K562 (cell line): ENCODE measurements at regions not wholly inside any gene's neighbourhood (a gene's known extent, or its start where the extent isn't known, plus 50 kb on each side); places are given as distances from the start of the nearest gene placed in this dataset.

Source experiments
- ATAC-seq: fragments of 200-7000 bp; cut with Tn5 transposase; 3 replicates; pipeline ENCODE4 v1.9.1; 2020; ENCODE audit warnings: moderate library complexity
- BruUV-seq: library from RNA; stranded (reverse); fragments of 400-500 nt; replicated peaks from 2 replicates; lab custom pipeline; 2021; lab: Mats Ljungman, UMichigan
- CTCF ChIA-PET: fragments of 300-600 bp; formaldehyde crosslinking; extraction: SDS; loops from one replicate; lab custom pipeline; 2021; ENCODE audit warnings: low intra/inter-chr PET ratio; lab: Yijun Ruan, JAX
- POLR2A ChIA-PET: fragments of 300-600, 350-650 bp; sonication (Branson Sonifier 250); formaldehyde crosslinking; extraction: SDS; loops from one replicate; lab custom pipeline; 2021; ENCODE audit warnings: antibody characterized with exemption, inconsistent platforms; lab: Yijun Ruan, JAX
- DNase-seq, 4 experiments: peaks; one replicate each; pipeline versions ENCODE4 v3.0.0 to v3.0.0-alpha.2; 2011 to 2018; ENCODE audit warnings: low spot score in 3 of 4, mixed read lengths in 3 of 4; ENCODE audit errors: extremely low read depth in 1 of 4
- FAIRE-seq: peaks from 2 replicates; lab custom pipeline; 2011; peaks lifted over from hg19 to GRCh38; lab: Jason Lieb, UNC
- H2AFZ ChIP-seq: 2 replicates; pipeline ENCODE4 v1.6.0; 2011; ENCODE audit warnings: low read depth, low read length, control low read depth, inconsistent platforms
- H3K27ac ChIP-seq: fragments of 200-600 bp; 3 replicates; pipeline ENCODE4 v1.8.0; 2011; ENCODE audit warnings: low read depth, mild to moderate bottlenecking, control low read depth, inconsistent platforms, low read length, moderate library complexity, mixed read lengths; ENCODE audit errors: extremely low read depth
- H3K27me3 ChIP-seq, 2 experiments: fragments of 300-600 bp in 1 of 2; 2 replicates in 1 of 2; 3 replicates in 1 of 2; pipeline versions ENCODE4 v1.6.0 to v1.8.0; 2011; ENCODE audit warnings: inconsistent platforms in 2 of 2, low read length in 2 of 2, mild to moderate bottlenecking in 1 of 2, mixed read lengths in 1 of 2, moderate library complexity in 1 of 2; ENCODE audit not compliant: control insufficient read depth in 2 of 2, insufficient read depth in 2 of 2
- H3K36me3 ChIP-seq: fragments of 300-600 bp; 3 replicates; pipeline ENCODE4 v1.8.0; 2011; ENCODE audit warnings: mild to moderate bottlenecking, low read length, inconsistent platforms; ENCODE audit not compliant: control insufficient read depth, insufficient read depth
- H3K4me1 ChIP-seq, 2 experiments: fragments of 200-600 bp in 1 of 2; replicated peaks in 1 of 2; 2 replicates in 1 of 2; 3 replicates in 1 of 2; pipeline versions ENCODE4 v1.5.1 to v1.8.0; 2011; ENCODE audit warnings: inconsistent platforms in 2 of 2, low read length in 2 of 2, mild to moderate bottlenecking in 1 of 2, mixed read lengths in 1 of 2, moderate library complexity in 1 of 2; ENCODE audit not compliant: control insufficient read depth in 2 of 2, insufficient read depth in 2 of 2
- H3K4me2 ChIP-seq: 2 replicates; pipeline ENCODE4 v1.6.1; 2011; ENCODE audit warnings: low read length, control low read depth, inconsistent platforms, mixed read lengths; ENCODE audit not compliant: insufficient read depth
- H3K4me3 ChIP-seq: fragments of 200-600 bp; sonication (generic), shearing (Covaris generic); 2 replicates; pipeline ENCODE4 v1.5.1; 2016; ENCODE audit warnings: control low read depth, inconsistent platforms
- H3K79me2 ChIP-seq: fragments of 200-600 bp; 3 replicates; pipeline ENCODE4 v1.8.0; 2011; ENCODE audit warnings: low read length, inconsistent platforms; ENCODE audit not compliant: control insufficient read depth, insufficient read depth
- H3K9ac ChIP-seq, 2 experiments: 2 replicates each; pipeline versions ENCODE4 v1.6.0 to v1.6.1; 2011; ENCODE audit warnings: low read depth in 2 of 2, low read length in 2 of 2, control low read depth in 1 of 2, inconsistent platforms in 1 of 2, mild to moderate bottlenecking in 1 of 2, mixed read lengths in 1 of 2; ENCODE audit not compliant: insufficient read depth in 1 of 2
- H3K9me1 ChIP-seq: one replicate; pipeline ENCODE4 v1.6.0; 2011; ENCODE audit warnings: inconsistent platforms, mild to moderate bottlenecking, low read length, moderate library complexity; ENCODE audit not compliant: control insufficient read depth, insufficient read depth
- H3K9me3 ChIP-seq: replicated peaks from 2 replicates; pipeline ENCODE4 v1.5.1; 2011; ENCODE audit warnings: low read depth, low read length, inconsistent platforms; ENCODE audit not compliant: control insufficient read depth, insufficient read depth
- H4K20me1 ChIP-seq: replicated peaks from 2 replicates; pipeline ENCODE4 v1.6.1; 2011; ENCODE audit warnings: low read length, inconsistent platforms, mixed read lengths; ENCODE audit not compliant: control insufficient read depth, insufficient read depth
- HDAC2 ChIP-seq: fragments of 450-650 bp; IDR thresholded peaks from 2 replicates; pipeline ENCODE4 v1.6.1; 2016; ENCODE audit warnings: mild to moderate bottlenecking
- PBX2 ChIP-seq, 2 experiments: IDR thresholded peaks in 1 of 2; conservative IDR thresholded peaks in 1 of 2; 2 replicates each; pipeline ENCODE4 v1.6.1; 2016; ENCODE audit warnings: low read depth in 2 of 2, mild to moderate bottlenecking in 1 of 2, missing compliant biosample characterization in 1 of 2, missing genetic modification characterization in 1 of 2, moderate library complexity in 1 of 2
- SLC30A9 ChIP-seq: fragments of 250-450 bp; sonication (Bioruptor Pico); IDR thresholded peaks from 2 replicates; pipeline ENCODE4 v1.8.0; 2022; ENCODE audit warnings: mild to moderate bottlenecking, moderate library complexity
- ZC3H8 ChIP-seq: fragments of 450-650 bp; IDR thresholded peaks from 2 replicates; pipeline ENCODE4 v1.6.1; 2017
- ZNF24 ChIP-seq: fragments of 450-650 bp; IDR thresholded peaks from 2 replicates; pipeline ENCODE4 v1.6.1; 2016
- ZNF3 ChIP-seq: fragments of 250-450 bp; sonication (Bioruptor Pico); IDR thresholded peaks from 2 replicates; pipeline ENCODE4 v1.5.0; 2021; ENCODE audit warnings: mild to moderate bottlenecking, moderate library complexity
- WGBS: fragments of 100-300 bp; shearing (Covaris generic); methylation state at CpG from one replicate; pipeline ENCODE4 v1.1.6; 2016; ENCODE audit warnings: low coverage, mixed read lengths; ENCODE audit not compliant: insufficient coverage; ENCODE audit errors: missing lambda C conversion rate; 5-methylcytosine and 5-hydroxymethylcytosine counted together
- in situ Hi-C: fragments of 300-500 bp; cut with MboI; formaldehyde crosslinking; loops from 4 replicates; pipeline ENCODE4 v1.15.0; 2018; ENCODE audit warnings: inconsistent platforms, mixed read lengths
- intact Hi-C: fragments of 100-400 bp; cut with micrococcal nuclease; formaldehyde crosslinking; loops from 2 replicates; pipeline ENCODE4 v1.14.2; 2022
- TF ChIP-seq, protein P1 (sequence below): fragments of 250-450 bp; sonication (Bioruptor Pico); IDR thresholded peaks from 2 replicates; pipeline ENCODE4 v1.4.0; 2020

DNA sequence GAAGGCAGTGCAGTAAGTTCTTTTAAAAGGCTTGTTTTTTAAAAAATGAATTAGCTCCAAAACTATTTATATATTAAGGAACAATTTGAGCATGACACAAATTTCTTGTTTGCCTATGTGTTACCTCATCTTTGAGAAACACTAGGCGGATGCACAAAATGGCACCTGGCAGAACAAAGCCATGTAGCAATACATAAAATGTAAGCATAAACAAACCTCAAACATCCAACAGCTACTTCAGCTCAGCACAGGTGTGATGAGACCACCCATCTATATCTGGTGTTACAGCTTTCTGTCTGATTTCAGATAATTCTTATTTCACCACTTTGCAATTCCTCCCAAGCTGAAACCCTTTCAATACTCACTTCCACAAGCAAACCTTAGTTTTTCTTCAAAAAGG lies 221.2 kb upstream of the CNTN6 start:
- H3K9me1 ChIP-seq, result no peaks in the 10 kb centered on the region
- no peaks in the 10 kb centered on the region for H4K20me1 ChIP-seq
- no peak overlapping the region for H3K27ac ChIP-seq
- FAIRE-seq (no peak), DNase-seq (no peak), ATAC-seq (no peak)
- intact Hi-C loops (no loop called here), in situ Hi-C loops (no loop called here)
- H3K4me1 ChIP-seq, result no peaks in the 10 kb centered on the region
- no peak overlapping the region for H3K4me2 ChIP-seq
- no peaks in the 10 kb centered on the region for H3K27me3 ChIP-seq
- H3K9ac ChIP-seq, result no peak overlapping the region
- H3K9me3 ChIP-seq, result no peaks in the 10 kb centered on the region
- H3K4me3 ChIP-seq, result no peak overlapping the region
- WGBS, result 0% methylated on average over 1 of the region's 1 CpG
- no peaks in the 10 kb centered on the region for H3K79me2 ChIP-seq
- H2AFZ ChIP-seq, result no peak overlapping the region
- no TSS peak for BruUV-seq
- ChIA-PET CTCF (no interaction called here), POLR2A (no interaction called here)
- no peaks in the 10 kb centered on the region for H3K36me3 ChIP-seq
- no peak for TF ChIP-seq HDAC2

DNA sequence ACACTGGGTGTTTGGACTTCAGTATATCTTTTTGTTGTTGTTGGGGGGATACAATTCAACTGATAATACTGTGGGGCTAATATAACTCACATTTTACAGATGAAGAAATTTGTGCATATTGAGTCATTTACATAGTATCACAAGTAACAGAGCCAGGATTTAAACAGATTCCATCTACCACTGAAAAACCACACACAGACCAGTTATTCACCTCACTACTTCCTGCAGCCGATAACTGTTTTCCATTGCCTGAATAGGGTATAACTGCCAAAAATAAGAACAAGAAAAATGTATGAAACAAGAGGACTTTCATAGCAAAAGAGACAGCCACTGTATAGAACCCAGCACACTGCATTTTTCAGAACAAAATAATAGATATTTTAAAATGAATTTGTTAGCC lies 215.8 kb upstream of the CNTN6 start:
- no peaks in the 10 kb centered on the region for H3K9me3 ChIP-seq
- ChIA-PET CTCF (no interaction called here), POLR2A (no interaction called here)
- no peaks in the 10 kb centered on the region for H3K4me1 ChIP-seq
- no peaks in the 10 kb centered on the region for H3K79me2 ChIP-seq
- H2AFZ ChIP-seq, result no peak overlapping the region
- ATAC-seq (no peak), FAIRE-seq (no peak), DNase-seq (no peak)
- H3K4me3 ChIP-seq, result no peak overlapping the region
- TF ChIP-seq ZC3H8, result no peak
- no peak for TF ChIP-seq ZNF3 (CRISPR knock-in tag)
- no peak for TF ChIP-seq SLC30A9 (CRISPR knock-in tag)
- no peak for TF ChIP-seq ZNF24
- no peak for TF ChIP-seq PBX2 (CRISPR knock-in tag; IDR thresholded peaks at IDR 0.05; ENCODE audit: low read depth)
- TF ChIP-seq PBX2 (tag; conservative IDR thresholded peaks at IDR 0.05; ENCODE audit: low read depth), result no peak
- TF ChIP-seq, protein P1, sequence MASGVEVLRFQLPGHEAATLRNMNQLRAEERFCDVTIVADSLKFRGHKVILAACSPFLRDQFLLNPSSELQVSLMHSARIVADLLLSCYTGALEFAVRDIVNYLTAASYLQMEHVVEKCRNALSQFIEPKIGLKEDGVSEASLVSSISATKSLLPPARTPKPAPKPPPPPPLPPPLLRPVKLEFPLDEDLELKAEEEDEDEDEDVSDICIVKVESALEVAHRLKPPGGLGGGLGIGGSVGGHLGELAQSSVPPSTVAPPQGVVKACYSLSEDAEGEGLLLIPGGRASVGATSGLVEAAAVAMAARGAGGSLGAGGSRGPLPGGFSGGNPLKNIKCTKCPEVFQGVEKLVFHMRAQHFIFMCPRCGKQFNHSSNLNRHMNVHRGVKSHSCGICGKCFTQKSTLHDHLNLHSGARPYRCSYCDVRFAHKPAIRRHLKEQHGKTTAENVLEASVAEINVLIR (CRISPR knock-in tag), result no peak
- no TSS peak for BruUV-seq
- intact Hi-C loops (no loop called here), in situ Hi-C loops (no loop called here)
- no peak overlapping the region for H3K27ac ChIP-seq
- H3K27me3 ChIP-seq, result no peaks in the 10 kb centered on the region
- 8% methylated on average over 1 of the region's 1 CpG for WGBS
- H3K4me2 ChIP-seq, result no peak overlapping the region
- no peaks in the 10 kb centered on the region for H3K36me3 ChIP-seq
- H3K9me1 ChIP-seq, result no peaks in the 10 kb centered on the region
- no peak overlapping the region for H3K9ac ChIP-seq
- H4K20me1 ChIP-seq, result no peaks in the 10 kb centered on the region
